GM12878 (cell line): ENCODE measurements at regions not wholly inside any gene's neighbourhood (a gene's known extent, or its start where the extent isn't known, plus 50 kb on each side); places are given as distances from the start of the nearest gene placed in this dataset.

ENCODE experiments used
- ATAC-seq: fragments of 200-7000 bp; cut with Tn5 transposase; 3 replicates; pipeline ENCODE4 v1.9.1; 2020; ENCODE audit warnings: mild to moderate bottlenecking, moderate library complexity
- BruUV-seq: library from RNA; stranded (reverse); fragments of 400-500 nt; replicated peaks from 2 replicates; lab custom pipeline; 2021; lab: Mats Ljungman, UMichigan
- CTCF ChIA-PET: fragments of 300-600 bp; sonication (Branson Sonifier 250); formaldehyde crosslinking; extraction: SDS; loops from one replicate; lab custom pipeline; 2021; ENCODE audit warnings: inconsistent platforms; lab: Yijun Ruan, JAX
- POLR2A ChIA-PET: fragments of 350-600 bp; formaldehyde crosslinking; extraction: SDS; loops from one replicate; lab custom pipeline; 2021; ENCODE audit warnings: inconsistent platforms; lab: Charles Lee
- RAD21 ChIA-PET: fragments of 300-600 bp; sonication (Branson Sonifier 250); formaldehyde crosslinking; loops from one replicate; lab custom pipeline; 2023; ENCODE audit warnings: antibody characterized with exemption; ENCODE audit not compliant: unreplicated experiment; lab: Charles Lee
- SMC1A ChIA-PET: fragments of 300-600 bp; sonication (Branson Sonifier 250); formaldehyde crosslinking; loops from one replicate; lab custom pipeline; 2023; ENCODE audit not compliant: unreplicated experiment, uncharacterized antibody; lab: Charles Lee
- DNase-seq: peaks from one replicate; pipeline ENCODE4 v3.0.0-alpha.2; 2011; ENCODE audit warnings: low read depth, low spot score
- FAIRE-seq: peaks from 3 replicates; lab custom pipeline; 2011; peaks lifted over from hg19 to GRCh38; lab: Jason Lieb, UNC
- H2AFZ ChIP-seq: 2 replicates; pipeline ENCODE4 v1.6.0; 2011; ENCODE audit warnings: low read depth, low read length, control low read depth; ENCODE audit not compliant: control insufficient read depth
- H3K27ac ChIP-seq: 2 replicates; pipeline ENCODE4 v1.5.1; 2011; ENCODE audit warnings: control low read depth; ENCODE audit not compliant: control insufficient read depth, insufficient read depth
- H3K27me3 ChIP-seq, 2 experiments: replicated peaks in 1 of 2; 2 replicates each; pipeline versions ENCODE4 v1.6.0 to v1.6.1; 2011; ENCODE audit warnings: low read length in 1 of 2; ENCODE audit not compliant: control insufficient read depth in 2 of 2, insufficient read depth in 2 of 2
- H3K36me3 ChIP-seq, 2 experiments: 2 replicates each; pipeline ENCODE4 v1.5.1; 2011; ENCODE audit warnings: low read length in 1 of 2; ENCODE audit not compliant: control insufficient read depth in 2 of 2, insufficient read depth in 2 of 2
- H3K4me1 ChIP-seq: 2 replicates; pipeline ENCODE4 v1.6.1; 2011; ENCODE audit warnings: mild to moderate bottlenecking, low read length, moderate library complexity, mixed read lengths; ENCODE audit not compliant: control insufficient read depth, insufficient read depth
- H3K4me2 ChIP-seq: 2 replicates; pipeline ENCODE4 v1.6.0; 2011; ENCODE audit warnings: control low read depth; ENCODE audit not compliant: control insufficient read depth, insufficient read depth
- H3K4me3 ChIP-seq: fragments of 200-600 bp; sonication (generic); 2 replicates; pipeline ENCODE4 v1.5.1; 2016
- H3K79me2 ChIP-seq: 2 replicates; pipeline ENCODE4 v1.6.0; 2011; ENCODE audit warnings: low read length; ENCODE audit not compliant: control insufficient read depth, insufficient read depth
- H3K9ac ChIP-seq: 2 replicates; pipeline ENCODE4 v1.8.0; 2011; ENCODE audit warnings: low read length, control low read depth, mixed read lengths; ENCODE audit not compliant: control insufficient read depth, insufficient read depth
- H3K9me3 ChIP-seq: replicated peaks from 3 replicates; pipeline ENCODE4 v1.5.1; 2011; ENCODE audit warnings: mild to moderate bottlenecking, low read length; ENCODE audit not compliant: control insufficient read depth, insufficient read depth
- H4K20me1 ChIP-seq: 2 replicates; pipeline ENCODE4 v1.6.0; 2011; ENCODE audit not compliant: control insufficient read depth, insufficient read depth
- ATF3 ChIP-seq: IDR thresholded peaks from 2 replicates; pipeline ENCODE4 v1.6.1; 2011; ENCODE audit warnings: low read depth, mild to moderate bottlenecking, low read length, moderate library complexity, borderline replicate concordance; ENCODE audit errors: extremely low read depth
- FOS ChIP-seq: IDR thresholded peaks from 3 replicates; pipeline ENCODE4 v1.6.1; 2011; ENCODE audit warnings: borderline replicate concordance; ENCODE audit not compliant: insufficient read length; ENCODE audit errors: extremely low read depth
- MTA2 ChIP-seq: fragments of 450-650 bp; IDR thresholded peaks from 2 replicates; pipeline ENCODE4 v1.6.1; 2016; ENCODE audit warnings: low read depth, mild to moderate bottlenecking, moderate library complexity
- MXI1 ChIP-seq: fragments of 150-350 bp; IDR thresholded peaks from 2 replicates; pipeline ENCODE4 v1.6.1; 2011; ENCODE audit warnings: low read depth, mild to moderate bottlenecking, inconsistent platforms, low read length, improper control_type of control experiment
- POLR2AphosphoS5 ChIP-seq: IDR thresholded peaks from 2 replicates; pipeline ENCODE4 v1.6.1; 2011; ENCODE audit warnings: mild to moderate bottlenecking, low read length, inconsistent platforms
- REST ChIP-seq: IDR thresholded peaks from 2 replicates; pipeline ENCODE4 v1.6.1; 2012; ENCODE audit warnings: mild to moderate bottlenecking, low read depth, low read length
- SUPT20H ChIP-seq: IDR thresholded peaks from 2 replicates; pipeline ENCODE4 v1.6.1; 2011; ENCODE audit warnings: low read depth, mild to moderate bottlenecking, low read length, moderate library complexity, borderline replicate concordance; ENCODE audit not compliant: control insufficient read depth
- TARDBP ChIP-seq: IDR thresholded peaks from 2 replicates; pipeline ENCODE4 v1.6.1; 2016; ENCODE audit warnings: borderline replicate concordance
- ZBTB11 ChIP-seq: fragments of 450-650 bp; formaldehyde crosslinking; IDR thresholded peaks from 2 replicates; pipeline ENCODE4 v1.5.0; 2022; ENCODE audit warnings: mild to moderate bottlenecking, missing genetic modification characterization
- ZBTB40 ChIP-seq: fragments of 450-650 bp; IDR thresholded peaks from 2 replicates; pipeline ENCODE4 v1.6.1; 2016; ENCODE audit warnings: mild to moderate bottlenecking, moderate library complexity, borderline replicate concordance
- WGBS: methylation state at CpG from one replicate; pipeline ENCODE4 v1.1.6; 2016; ENCODE audit warnings: low lambda C conversion rate; ENCODE audit not compliant: insufficient replicate concordance, insufficient coverage; ENCODE audit errors: missing lambda C conversion rate; 5-methylcytosine and 5-hydroxymethylcytosine counted together
- in situ Hi-C: fragments of 300-500 bp; cut with MboI; formaldehyde crosslinking; loops from 9 replicates; pipeline ENCODE4 v1.14.3; 2018; ENCODE audit warnings: mixed read lengths
- intact Hi-C: fragments of 100-400 bp; cut with micrococcal nuclease; formaldehyde crosslinking; loops from one replicate; pipeline ENCODE4 v1.14.2; 2022; ENCODE audit not compliant: unreplicated experiment

- H3K4me3 ChIP-seq = no peak overlapping the region
- DNase-seq (no peak), FAIRE-seq (no peak), ATAC-seq (no peak)
- 40% methylated on average over 15 of the region's 15 CpGs for WGBS
- no peak overlapping the region for H2AFZ ChIP-seq
- H3K9me3 ChIP-seq = no peaks in the 10 kb centered on the region
- RAD21 ChIA-PET = interaction anchor here (1.9 kb wide), 1 partner anchor 170 kb away, joined by 6 read pairs; no protein-coding TSS in a partner anchor
- no peaks in the 10 kb centered on the region for H3K36me3 ChIP-seq
- no peak overlapping the region for H3K4me2 ChIP-seq
- CTCF ChIA-PET = interaction anchor here (0.9 to 1.2 kb wide), 4 partner anchors 13 to 139 kb away, joined by 3 to 4 read pairs (median 3); no protein-coding TSS in a partner anchor
- SMC1A ChIA-PET = interaction anchor here (0.7 to 2.3 kb wide), 5 partner anchors 12 to 183 kb away, joined by 3 to 5 read pairs (median 3); no protein-coding TSS in a partner anchor
- peaks cover 0 to 1% of the 10 kb centered on the region in 2 experiments; a peak in 1 of 4 replicates for H3K27me3 ChIP-seq
- H3K4me1 ChIP-seq = peaks cover 9% of the 10 kb centered on the region
- POLR2A ChIA-PET = no interaction called here
- H3K27ac ChIP-seq = no peak overlapping the region
- TF ChIP-seq REST (no peak), SUPT20H (no peak), TARDBP (no peak), MTA2 (no peak), MXI1 (no peak), FOS (no peak), ZBTB40 (no peak), ZBTB11 (CRISPR knock-in tag) (no peak), POLR2AphosphoS5 (no peak), ATF3 (no peak)
- no peak overlapping the region for H3K9ac ChIP-seq
- intact Hi-C loops = no loop called here
- no peaks in the 10 kb centered on the region for H3K79me2 ChIP-seq
- in situ Hi-C loops = no loop called here
- BruUV-seq = no TSS peak
- H4K20me1 ChIP-seq = no peaks in the 10 kb centered on the region
Measured at GRCh38 chr1:38210021-38210894, 163.7 kb upstream of the POU3F1 start.
